NCI-H510A treated with DMSO at 0.1 percent for 48 hours (cell line): ENCODE measurements at regions not wholly inside any gene's neighbourhood (a gene's known extent, or its start where the extent isn't known, plus 50 kb on each side); places are given as distances from the start of the nearest gene placed in this dataset.
"Not testable (repeated sequence)": the region's sequence is repeated elsewhere in the genome, so short reads cannot be mapped to it uniquely, and the experiment has no call there.

Source experiments
- DNase-seq: peaks from one replicate; lab custom pipeline; 2025; lab: John Stamatoyannopoulos, UW

DNA sequence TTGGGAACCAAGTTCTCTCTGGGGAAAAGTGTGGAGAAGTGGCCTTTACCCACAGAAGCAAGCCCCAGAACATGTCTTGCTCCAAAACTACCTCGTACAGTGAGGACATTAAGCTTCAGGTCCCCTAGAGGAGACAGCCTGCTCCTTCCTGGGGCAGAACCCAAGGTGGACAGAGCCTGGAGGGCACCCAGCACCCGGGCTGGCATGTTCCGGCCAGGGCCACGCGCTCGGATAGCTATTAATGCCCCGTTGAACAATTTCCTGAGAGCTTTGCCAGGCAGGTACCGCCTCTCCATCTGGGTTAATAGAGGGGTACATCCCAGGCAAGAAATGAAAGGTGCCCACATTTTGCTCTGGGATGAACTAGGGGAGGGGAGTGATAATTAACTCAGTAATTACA, 169.0 kb upstream of the GRK3 start:
- no peak for DNase-seq

DNA sequence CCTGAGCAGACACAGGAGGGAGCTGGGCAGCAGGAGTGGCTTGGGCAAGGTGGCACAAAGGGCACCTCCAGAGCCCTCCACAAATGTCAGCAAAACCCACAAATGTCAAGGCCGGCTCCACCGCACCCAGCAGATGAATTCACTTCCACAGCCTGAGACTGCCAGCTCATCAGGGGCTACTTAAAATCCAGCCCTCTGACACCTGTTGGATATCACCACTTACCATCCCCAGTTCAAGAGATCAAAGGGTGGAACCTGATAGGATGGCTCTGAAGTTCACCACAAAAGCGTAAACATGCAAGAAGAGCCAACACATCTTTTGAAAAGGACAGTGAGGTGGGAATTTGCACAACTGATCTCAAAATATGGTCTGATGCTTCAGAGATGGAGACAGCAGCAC, 168.6 kb upstream of the GRK3 start:
- peak; percentile 59 for DNase-seq

DNA sequence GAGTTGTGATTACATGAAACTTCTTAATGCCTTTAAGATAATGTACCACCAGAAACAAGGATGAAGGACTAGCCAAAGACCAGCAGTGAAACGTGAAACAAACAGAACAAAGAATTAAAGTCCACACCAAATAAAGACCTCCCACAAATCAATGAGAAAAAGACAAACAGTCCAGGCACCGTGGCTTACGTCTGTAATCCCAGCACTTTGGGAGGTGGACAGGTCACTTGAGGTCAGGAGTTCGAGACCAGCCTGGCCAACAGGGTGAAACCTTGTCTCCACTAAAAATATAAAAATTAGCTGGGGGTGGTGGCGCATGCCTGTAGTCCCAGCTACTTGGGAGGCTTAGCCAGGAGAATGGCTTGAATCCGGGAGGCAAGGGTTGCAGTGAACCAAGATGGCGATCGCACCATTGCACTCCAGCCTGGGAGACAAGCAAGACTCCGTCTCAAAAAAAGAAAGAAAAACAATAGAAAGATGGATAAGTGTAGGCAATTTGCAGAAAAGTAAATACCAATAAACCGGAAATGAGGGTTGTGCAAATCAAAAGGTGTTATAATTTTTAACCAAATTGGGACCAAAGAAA, 167.8 kb upstream of the GRK3 start:
- DNase-seq, result no peak

DNA sequence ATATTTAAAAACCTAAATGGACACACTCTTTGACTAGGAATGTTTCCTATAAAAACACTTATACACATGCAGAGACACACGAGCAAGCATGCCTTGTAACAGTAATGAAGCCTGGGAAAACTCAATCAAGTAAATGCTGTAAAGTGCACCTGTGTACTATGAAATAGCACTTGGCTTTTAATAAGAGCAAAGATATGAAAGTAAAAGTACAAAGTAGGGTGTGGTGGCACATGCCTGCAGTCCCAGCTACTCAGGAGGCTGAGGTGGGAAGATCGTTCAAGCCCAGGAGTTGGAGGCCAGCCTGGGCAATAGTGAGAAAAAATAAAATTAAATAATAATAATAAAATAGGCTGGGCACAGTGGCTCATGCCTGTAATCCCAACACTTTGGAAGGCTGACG, 166.9 kb upstream of the GRK3 start:
- no peak for DNase-seq

DNA sequence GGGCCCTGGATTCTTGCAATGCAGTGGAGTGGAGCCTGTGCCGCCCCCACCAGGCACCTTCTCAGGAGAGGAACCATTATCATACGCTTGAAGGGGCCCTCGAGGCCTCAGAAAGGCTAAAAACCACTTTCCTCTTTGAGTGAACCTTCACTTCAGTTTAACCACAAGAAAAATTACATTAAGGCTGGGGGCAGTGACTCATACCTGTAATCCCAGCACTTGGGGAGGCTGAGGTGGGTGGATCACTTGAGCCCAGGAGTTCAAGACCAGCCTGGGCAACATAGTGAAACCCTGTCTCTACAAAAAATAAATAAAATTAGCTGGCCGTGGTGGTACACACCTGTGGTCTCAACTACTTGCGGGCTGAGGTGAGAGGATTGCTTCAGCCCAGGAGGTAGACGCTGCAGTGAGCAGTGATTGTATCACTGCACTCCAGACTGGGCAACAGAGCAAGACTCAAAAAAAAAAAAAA, 165.8 kb upstream of the GRK3 start:
- not testable (repeated sequence) for DNase-seq

DNA sequence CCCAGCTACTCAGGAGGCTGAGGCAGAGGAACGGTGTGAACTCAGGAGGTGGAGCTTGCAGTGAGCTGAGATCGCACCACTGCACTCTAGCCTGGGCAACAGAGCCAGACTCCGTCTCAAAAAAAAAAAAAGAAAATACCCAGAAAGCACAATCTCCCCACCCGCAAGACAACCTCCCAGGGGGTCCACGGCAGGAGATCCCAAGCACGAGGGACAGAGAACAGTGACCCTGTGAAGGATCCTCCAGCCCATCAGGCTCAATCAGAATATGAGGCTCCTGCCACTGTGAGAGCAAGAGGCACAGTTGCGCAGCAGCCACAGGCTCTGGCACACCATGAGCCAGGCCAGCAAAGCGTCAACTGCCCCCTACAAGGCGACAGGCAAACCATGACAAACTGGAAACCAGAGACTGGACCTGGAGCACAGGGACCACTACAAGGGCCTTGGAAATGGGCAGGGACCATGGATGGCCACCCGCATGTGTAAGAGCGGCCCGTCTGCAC, 164.8 kb upstream of the GRK3 start:
- no peak for DNase-seq

DNA sequence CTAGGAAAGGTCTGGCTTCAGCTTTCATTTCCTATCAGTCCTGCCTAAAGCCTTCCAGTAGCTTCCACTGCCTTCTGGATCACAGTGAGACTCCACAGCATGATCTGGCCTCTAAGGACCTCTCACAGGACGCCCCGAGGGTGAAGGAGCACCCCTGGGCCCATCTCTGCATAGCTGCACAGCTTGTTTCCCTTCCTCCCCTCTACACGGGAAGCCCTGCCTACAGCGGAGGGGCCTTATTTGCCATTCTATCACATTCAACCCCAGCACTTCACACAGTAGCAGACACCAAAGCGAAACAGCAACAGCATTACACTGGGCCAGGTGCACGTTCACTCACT, 162.3 kb upstream of the GRK3 start:
- no peak for DNase-seq

DNA sequence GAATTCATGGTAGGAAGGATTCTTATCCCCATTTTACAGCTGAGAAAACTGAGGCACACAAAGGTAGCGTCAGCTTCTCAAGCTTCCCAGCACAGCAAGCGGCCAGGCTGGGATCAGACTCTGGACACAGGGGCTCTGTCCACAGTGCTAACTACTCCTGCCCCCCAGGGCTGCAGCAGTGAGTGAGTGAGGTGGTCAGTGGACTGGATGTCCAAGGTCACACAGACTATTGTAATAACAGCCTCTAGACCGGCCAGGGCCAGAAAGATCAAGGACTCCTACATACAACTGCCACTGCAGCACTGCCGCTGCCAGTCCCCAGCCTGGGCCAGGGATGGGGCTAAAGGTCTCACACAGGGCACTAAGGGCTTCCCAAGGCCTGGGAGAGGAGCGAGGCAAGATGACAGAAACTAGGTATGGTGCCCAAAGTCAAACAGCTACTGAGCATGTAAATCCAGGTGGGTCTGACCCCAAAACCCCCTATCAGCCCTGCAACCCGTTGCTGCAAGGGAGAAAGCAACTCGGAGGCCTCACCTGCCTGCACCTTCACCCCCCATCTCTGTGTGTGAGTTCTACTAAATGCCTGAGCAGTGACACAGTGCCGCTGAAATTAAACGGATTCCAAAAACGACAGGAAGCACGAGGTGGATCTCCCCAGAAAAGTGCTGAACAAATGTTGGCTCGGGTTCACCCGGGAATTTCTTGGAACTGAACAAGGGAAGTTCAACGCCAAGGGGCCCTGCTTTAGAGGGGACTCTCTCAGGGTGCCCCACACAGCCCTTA, 161.8 kb upstream of the GRK3 start:
- no peak for DNase-seq

DNA sequence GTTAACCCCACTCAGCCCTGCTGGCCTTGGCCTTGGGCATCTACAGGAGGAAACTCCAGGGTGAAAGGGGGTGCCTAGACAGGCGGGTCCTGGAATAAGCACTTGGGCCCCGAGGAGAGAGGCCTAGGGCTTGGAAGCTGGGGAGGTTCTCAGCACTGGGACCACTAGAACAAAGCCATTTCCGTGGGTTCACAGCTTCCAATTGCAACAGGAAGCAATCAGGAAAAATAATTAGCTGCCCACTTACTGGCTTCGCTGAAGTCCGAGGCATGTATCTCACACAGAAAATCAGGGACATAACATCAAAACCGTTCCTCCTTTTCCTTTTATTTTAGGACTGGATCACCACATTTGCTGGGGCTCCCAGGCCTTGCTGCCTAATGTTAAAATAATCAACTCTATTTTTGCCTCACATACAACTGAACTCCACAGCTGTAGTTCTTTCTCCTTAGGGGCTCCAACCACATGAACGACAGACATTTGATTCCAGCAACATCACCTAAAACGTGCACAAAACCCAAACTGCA, 161.1 kb upstream of the GRK3 start:
- no peak for DNase-seq

DNA sequence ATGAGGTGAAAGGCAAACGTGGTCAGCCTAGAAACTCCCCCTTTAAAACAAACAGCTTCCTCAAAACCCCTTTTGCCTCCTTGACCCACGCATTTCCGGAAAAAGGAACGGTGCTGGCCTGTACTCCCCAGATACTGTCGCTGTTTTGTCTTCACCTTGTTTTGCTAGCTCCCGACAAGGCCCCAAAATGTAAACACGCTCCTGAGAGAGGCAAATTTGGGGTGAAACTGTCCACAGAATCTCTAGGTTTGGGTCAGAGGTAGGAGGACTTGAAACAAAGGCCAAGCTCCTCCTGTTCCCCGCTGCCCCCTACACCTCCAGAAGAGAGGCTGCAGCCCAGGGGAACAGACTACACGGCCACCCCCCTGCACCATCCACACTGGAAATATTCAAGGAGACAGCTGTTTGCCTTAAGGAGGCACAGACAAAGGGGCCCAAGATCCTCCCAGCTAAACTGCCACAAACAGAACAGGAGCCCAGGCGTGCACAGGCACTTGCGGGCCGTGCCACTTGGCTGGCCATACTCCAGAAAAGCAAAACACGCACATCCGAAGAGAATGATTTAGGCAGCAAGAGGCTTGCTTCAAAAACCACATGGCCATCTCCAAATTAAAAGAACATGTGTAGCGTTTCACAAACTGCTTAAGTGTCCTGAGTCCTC, 160.5 kb upstream of the GRK3 start:
- no peak for DNase-seq

DNA sequence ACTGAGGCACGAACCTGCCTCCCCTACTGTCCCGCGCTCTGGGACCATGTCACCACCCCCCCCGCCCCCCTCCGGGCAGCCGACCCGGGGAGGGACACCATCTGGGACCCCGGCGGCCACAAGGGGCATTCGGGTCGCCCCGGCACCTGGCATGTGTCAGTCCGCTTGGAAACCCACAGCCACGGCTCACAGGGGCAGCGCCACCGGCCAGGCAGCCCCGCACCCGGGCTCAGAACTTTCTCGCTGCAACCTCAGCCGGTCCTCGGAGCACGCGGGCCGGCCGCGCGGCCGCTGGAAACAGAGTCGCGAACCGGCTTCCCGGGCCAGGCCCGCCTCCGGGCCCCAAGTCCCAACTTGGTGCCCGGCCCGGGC, 159.9 kb upstream of the GRK3 start:
- no peak for DNase-seq

DNA sequence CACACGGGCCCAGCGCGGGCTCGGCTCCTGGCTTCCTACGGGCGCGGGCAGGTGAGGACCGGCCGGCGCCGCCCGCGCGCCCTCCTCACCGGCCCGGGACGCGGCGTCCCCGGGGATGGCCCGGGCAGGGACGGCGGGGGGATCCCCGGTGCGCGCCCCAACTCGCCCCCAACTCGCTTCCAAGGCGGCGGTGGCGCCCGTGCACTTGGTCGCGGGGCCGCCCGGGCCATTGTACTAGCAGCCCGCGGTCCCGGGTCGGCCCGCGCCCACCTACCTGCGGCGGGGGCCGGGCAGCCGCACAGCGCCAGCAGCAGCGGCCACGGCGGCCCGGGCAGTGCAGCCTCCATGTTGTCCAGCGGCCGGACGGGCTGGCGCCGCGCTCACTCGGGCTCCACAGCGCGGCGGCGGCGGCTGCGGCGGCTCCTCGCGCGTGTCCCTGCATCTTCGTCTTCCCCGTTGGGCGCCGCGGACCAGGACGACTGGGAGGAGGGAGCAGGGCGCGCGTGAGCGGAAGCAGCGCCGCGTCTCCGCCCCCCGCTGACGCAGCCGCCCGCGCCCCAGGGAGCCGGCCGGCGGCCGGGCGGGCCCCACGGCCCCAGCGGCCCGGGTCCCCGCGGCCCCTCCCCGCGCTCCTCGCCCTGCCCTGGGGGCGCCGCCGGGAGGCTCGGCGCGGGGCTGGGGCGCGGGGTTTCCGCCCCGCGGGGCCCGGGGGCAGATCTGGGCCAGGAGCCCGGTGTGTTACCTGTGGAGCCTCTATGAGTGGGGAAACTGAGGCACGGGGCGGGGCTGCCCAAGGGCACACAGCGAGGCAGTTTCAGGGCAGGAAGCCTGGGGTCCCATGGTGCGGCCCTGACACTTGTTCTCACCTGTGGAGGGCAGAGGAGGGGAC, 159.3 kb upstream of the GRK3 start:
- DNase-seq, result no peak

DNA sequence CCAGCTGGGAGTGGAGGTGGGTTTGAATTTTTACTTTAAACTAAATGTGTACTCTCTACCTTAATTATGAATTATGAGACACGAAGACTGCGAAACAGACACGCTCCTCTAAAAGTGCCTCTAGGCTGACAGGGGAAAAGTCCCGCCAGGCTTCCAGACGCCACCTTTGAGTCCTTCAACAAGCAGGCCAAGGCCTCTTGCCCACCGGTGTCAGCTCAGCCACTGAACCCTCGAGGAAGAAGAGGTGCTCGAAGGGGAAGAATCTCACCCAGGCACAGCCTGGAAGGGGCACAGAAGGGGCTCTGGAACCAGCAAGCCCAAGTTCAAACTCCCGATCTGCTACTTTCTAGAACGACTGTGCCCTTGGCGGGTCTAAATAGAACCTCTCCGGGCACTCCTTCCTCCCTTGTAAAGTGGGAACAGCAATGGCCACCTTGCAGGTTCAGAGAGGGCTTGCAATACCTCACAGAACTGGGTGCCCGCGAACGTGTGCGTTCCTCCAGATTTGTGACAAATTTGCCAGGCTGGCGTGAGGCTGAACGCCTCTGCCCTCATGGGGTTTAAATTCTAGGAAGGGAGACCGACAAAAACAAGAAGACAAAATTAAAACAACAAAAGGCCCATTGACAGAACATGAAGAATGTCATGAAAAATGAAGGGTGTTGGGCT, 158.5 kb upstream of the GRK3 start:
- no peak for DNase-seq

DNA sequence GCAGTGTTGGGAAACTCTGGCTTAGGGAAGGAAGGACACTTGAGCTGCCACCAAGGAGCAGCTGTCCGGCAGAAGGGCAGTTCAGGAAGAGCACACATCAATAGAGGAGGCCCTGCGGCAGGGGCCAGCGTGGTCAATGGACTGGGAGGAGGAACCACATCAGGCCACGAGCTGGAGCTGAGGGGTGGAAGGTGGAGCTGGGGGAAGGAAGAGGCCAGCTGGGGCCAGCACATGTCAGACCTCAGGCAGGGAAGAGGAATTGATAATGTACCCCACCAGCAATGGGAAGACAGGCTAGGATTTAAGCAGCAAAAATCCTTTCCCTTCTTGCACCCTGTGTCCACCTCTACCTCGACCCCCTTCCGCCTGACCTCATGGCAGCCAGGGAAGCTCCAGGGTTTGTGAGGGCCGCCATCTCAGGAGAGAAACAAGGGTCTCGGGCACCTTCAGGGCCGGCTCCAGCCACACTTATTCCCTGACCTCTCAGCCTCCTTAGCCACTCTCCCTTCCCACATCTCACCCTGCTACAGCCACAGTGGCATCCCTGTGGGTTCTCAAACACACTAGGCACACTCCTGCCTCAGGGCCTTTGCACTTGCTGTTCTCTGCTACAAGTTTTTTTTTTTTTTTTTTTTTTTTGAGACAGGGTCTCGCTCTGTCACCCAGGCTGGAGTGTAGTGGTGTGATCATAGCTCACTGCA, 157.8 kb upstream of the GRK3 start:
- no peak for DNase-seq

DNA sequence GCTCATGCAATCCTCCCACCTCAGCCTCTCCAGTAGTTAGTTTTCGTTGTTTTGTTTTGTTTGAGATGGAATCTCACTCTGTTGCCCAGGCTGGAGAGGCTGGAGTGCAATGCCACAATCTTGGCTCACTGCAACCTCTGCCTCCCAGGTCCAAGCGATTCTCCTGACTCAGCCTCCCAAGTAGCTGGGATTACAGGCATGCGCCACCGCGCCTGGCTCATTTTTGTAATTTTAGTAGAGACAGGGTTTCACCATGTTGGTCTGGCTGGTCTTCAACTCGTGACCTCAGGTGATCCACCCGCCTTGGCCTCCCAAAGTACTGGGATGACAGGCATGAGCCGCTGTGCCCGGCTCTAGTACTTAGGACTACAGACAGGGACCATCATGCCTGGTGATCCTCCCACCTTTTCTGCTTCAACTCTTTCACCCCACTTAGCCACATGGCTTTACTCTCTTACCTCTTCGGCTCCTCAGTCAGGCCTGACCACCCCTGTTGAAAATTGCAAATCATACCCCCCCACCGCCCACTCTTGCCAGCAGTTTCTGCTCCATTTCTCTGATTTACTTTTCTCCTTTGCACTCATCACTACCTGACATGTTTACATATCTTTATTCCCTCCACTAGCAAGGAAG, 157.1 kb upstream of the GRK3 start:
- no peak for DNase-seq

DNA sequence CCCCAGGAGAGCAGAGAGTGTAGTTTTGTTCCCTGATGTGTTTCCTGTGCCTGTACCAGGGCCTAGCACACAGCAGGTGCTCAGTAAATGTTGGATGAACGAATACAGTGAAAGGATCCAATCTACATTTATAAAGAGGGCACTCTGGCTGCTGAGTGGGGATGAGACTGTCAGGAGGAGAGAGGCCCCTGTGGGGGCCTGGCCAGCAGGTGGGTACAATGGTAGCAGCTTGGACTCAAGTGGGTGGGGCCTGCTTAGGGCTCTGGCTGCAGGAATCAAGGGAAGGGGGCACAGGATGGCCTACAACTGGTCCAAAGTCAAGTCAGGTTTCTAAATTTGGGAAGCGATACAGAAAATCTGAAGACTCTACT, 156.6 kb upstream of the GRK3 start:
- no peak for DNase-seq

DNA sequence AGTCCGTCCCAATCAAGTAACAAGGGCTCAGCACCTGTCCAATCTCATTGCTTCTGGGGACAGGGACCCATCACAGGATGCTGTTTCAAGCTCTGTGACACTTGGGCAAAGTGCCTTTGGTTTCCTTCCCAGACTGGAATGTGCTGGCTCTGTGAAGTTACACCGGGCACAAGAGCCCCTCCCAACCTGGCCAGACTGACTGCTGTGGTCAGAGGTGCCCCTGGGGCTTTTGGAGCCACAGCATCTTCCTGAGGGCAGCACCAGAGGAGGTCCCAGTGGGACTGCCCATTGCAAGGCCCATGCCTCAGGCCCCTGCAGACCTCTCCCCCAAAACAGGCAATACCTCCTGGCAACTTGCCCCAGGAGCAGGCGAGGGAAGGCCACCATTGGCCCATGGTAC, 155.2 kb upstream of the GRK3 start:
- DNase-seq, result no peak

DNA sequence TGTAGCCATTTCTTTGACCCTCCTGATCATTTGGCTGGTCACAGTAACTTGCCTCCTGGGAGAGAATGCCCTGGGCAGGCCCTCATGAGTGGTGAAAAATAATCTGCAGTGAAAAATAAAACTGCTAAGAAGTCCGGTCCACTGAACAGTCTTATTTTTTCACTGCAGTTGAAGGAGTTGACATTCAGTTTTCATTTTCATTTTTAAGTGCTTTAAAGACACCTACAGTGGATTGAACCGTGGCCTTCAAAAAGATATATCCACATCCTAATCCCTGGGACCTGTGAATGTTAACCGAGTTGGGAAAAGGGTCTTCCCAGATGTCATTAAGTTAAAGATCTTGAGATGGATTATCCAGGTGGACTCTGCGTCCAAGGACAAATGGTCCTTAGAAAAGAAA, 153.6 kb upstream of the GRK3 start:
- DNase-seq, result no peak

DNA sequence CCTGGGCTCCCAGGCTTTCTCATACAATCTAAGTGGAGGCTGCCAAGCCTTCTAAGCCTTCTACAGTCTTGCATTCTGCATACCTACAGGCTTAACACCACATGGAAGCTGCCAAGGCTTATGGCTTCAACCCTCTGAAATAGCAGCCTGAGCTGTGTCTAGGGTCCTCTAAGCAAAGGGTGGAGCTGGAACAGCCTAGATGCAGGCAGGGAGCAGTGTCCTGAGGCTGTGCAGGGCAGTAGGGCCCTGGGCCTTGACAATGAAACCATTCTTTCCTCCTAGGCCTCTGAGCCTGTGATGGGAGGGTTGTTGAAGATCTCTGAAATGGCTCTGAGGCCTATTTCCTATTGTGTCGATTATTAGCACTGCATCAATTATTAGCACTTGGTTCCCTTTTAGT, 150.9 kb upstream of the GRK3 start:
- DNase-seq, result no peak

DNA sequence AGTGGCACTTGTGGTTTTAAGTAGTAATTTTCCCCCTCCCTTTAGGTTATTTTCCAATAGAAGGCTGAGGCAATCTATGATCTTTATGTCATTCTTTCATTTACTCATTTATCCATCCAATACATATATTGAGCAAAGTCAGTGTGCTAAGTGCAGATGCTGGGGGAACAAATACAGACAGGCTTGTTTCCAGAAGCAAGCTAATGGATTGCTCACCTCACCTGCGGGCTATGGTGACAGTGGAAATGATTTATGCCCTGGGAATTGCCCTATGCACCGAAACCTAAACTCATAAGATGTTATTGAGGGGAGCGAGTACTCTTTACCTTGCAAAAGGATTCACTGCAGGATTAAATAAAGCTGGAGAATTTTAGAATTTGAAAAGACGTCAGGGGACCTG, 148.7 kb upstream of the GRK3 start:
- DNase-seq, result not testable (repeated sequence)
